OCI-LY3 (cell line): ENCODE measurements at regions not wholly inside any gene's neighbourhood (a gene's known extent, or its start where the extent isn't known, plus 50 kb on each side); places are given as distances from the start of the nearest gene placed in this dataset.

Experiments
- H2AFZ ChIP-seq: fragments of 200-600, 300-600 bp; shearing (Covaris generic); 2 replicates; pipeline ENCODE4 v1.6.0; 2014; ENCODE audit warnings: antibody characterized with exemption, low read depth, low read length
- H3K27ac ChIP-seq: fragments of 200-600, 300-600 bp; sonication (generic); 2 replicates; pipeline ENCODE4 v1.5.1; 2014; ENCODE audit warnings: mild to moderate bottlenecking, low read length, moderate library complexity, mixed read lengths
- H3K27me3 ChIP-seq: fragments of 200-600, 300-600 bp; sonication (generic); 2 replicates; pipeline ENCODE4 v1.6.1; 2014; ENCODE audit warnings: low read depth, low read length, mixed read lengths
- H3K36me3 ChIP-seq: fragments of 200-600, 300-600 bp; sonication (generic); replicated peaks from 2 replicates; pipeline ENCODE3; 2014; ENCODE audit warnings: low read depth, low read length, mixed read lengths
- H3K4me1 ChIP-seq: fragments of 300-600, 200-600 bp; sonication (generic); 2 replicates; pipeline ENCODE4 v1.6.1; 2014; ENCODE audit warnings: low read length, mixed read lengths
- H3K4me2 ChIP-seq: fragments of 200-600, 300-600 bp; sonication (generic); 2 replicates; pipeline ENCODE4 v1.6.1; 2014; ENCODE audit warnings: low read length, mixed read lengths
- H3K4me3 ChIP-seq: fragments of 300-600, 200-600 bp; sonication (generic); 2 replicates; pipeline ENCODE4 v1.5.1; 2014; ENCODE audit warnings: antibody characterized with exemption, mild to moderate bottlenecking, low read length, moderate library complexity
- H3K79me2 ChIP-seq: fragments of 300-600, 200-600 bp; shearing (Covaris generic); 2 replicates; pipeline ENCODE4 v1.6.1; 2014; ENCODE audit warnings: mild to moderate bottlenecking, low read length, mixed read lengths
- H3K9ac ChIP-seq: fragments of 300-600, 200-600 bp; shearing (Covaris generic); 2 replicates; pipeline ENCODE4 v1.6.0; 2014; ENCODE audit warnings: mild to moderate bottlenecking, low read length, moderate library complexity
- H3K9me3 ChIP-seq: fragments of 200-600, 300-600 bp; shearing (Covaris generic); 2 replicates; pipeline ENCODE4 v1.6.1; 2014; ENCODE audit warnings: low read length, mixed read lengths; ENCODE audit not compliant: insufficient read depth
- H4K20me1 ChIP-seq: fragments of 200-600, 300-600 bp; sonication (generic); 2 replicates; pipeline ENCODE4 v1.6.1; 2016; ENCODE audit warnings: low read length, mixed read lengths; ENCODE audit not compliant: insufficient read depth
- CTCF ChIP-seq: fragments of 200-600, 300-600 bp; sonication (generic); IDR thresholded peaks from 2 replicates; pipeline ENCODE4 v1.5.1; 2014; ENCODE audit warnings: antibody characterized with exemption, low read length, low read depth
- EZH2phosphoT487 ChIP-seq: fragments of 200-600 bp; shearing (Covaris generic); IDR thresholded peaks from 2 replicates; pipeline ENCODE4 v1.6.1; 2018; ENCODE audit warnings: antibody characterized with exemption, mixed run types, low read depth

- Histone ChIP-seq H3K9me3 (no peaks in the 10 kb centered on the region), H4K20me1 (no peaks in the 10 kb centered on the region), H3K4me3 (no peak overlapping the region), H3K79me2 (no peaks in the 10 kb centered on the region), H3K27ac (no peak overlapping the region), H3K27me3 (0 out of 2 replicates have a peak, but pooled peaks cover 4% of the 10 kb centered on the region), H3K9ac (no peak overlapping the region), H3K36me3 (no peaks in the 10 kb centered on the region), H3K4me1 (no peaks in the 10 kb centered on the region), H2AFZ (no peak overlapping the region), H3K4me2 (no peak overlapping the region)
- TF ChIP-seq EZH2phosphoT487 (no peak), CTCF (no peak)
Observed at GRCh38 chr2:18345848-18346247, 214.6 kb downstream of the RDH14 start.

- Histone ChIP-seq H3K27me3 (no peaks in the 10 kb centered on the region), H3K4me2 (no peak overlapping the region), H3K9ac (no peak overlapping the region), H2AFZ (no peak overlapping the region), H3K27ac (no peak overlapping the region), H3K4me3 (no peak overlapping the region), H3K4me1 (no peaks in the 10 kb centered on the region), H3K36me3 (no peaks in the 10 kb centered on the region), H3K9me3 (no peaks in the 10 kb centered on the region), H4K20me1 (no peaks in the 10 kb centered on the region), H3K79me2 (no peaks in the 10 kb centered on the region)
- TF ChIP-seq CTCF (no peak), EZH2phosphoT487 (no peak)
Observed at GRCh38 chr2:18342901-18343300, 217.6 kb downstream of the RDH14 start.

DNA sequence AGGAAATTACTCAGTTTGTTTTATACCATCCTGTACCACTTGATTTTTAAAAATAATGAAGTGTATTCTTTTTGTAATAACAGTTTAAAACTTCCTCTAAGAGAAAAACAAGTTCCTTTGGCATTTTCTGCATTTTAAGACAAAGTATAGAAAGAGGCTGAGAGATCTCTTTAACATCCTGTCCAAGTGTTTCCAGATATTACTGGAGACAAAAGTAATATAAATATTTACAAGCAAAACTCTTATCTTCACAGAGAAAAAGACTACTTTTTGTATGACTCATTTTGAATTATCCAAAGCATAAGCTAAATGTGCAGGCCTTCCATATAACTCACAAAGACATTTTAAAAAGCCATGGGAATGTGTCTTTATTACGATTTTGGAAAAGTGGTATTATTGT, 221.1 kb downstream of the RDH14 start:
- H3K9ac ChIP-seq, result no peak overlapping the region
- H2AFZ ChIP-seq, result no peak overlapping the region
- H3K4me3 ChIP-seq, result no peak overlapping the region
- TF ChIP-seq EZH2phosphoT487, result no peak
- no peak for TF ChIP-seq CTCF
- no peak overlapping the region for H3K4me2 ChIP-seq
- H3K27me3 ChIP-seq, result peaks cover 6% of the 10 kb centered on the region; the same call in 1 of the 2 replicates
- H4K20me1 ChIP-seq, result no peaks in the 10 kb centered on the region
- H3K36me3 ChIP-seq, result no peaks in the 10 kb centered on the region
- no peaks in the 10 kb centered on the region for H3K9me3 ChIP-seq
- no peak overlapping the region for H3K27ac ChIP-seq
- H3K79me2 ChIP-seq, result no peaks in the 10 kb centered on the region
- H3K4me1 ChIP-seq, result no peaks in the 10 kb centered on the region

DNA sequence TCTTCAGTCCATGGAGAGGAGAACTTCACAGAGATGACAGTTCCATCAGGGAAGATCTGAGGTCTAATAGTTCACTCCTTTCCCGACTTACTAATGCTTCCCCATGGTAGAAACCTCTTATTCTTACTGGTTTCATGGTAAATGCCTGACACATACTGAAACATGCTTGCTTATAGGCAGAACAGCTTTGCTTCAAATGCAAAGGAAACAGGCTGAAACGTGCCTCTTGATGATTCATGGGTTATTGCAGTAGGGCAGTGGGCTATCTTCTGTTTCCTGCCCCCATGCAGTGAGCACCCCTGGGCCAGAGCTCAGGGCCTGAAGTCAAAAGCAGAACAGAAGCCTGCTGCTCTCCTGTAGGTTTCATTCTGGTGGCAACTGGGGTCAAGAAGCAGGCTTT, 223.5 kb downstream of the RDH14 start:
- H3K4me3 ChIP-seq, result no peak overlapping the region
- TF ChIP-seq EZH2phosphoT487 (no peak), CTCF (no peak)
- H3K27me3 ChIP-seq, result peaks cover 10% of the 10 kb centered on the region; the same call in 1 of the 2 replicates
- H3K9me3 ChIP-seq, result no peaks in the 10 kb centered on the region
- H3K9ac ChIP-seq, result no peak overlapping the region
- H3K36me3 ChIP-seq, result no peaks in the 10 kb centered on the region
- no peak overlapping the region for H3K27ac ChIP-seq
- H2AFZ ChIP-seq, result no peak overlapping the region
- H3K4me1 ChIP-seq, result no peaks in the 10 kb centered on the region
- no peaks in the 10 kb centered on the region for H3K79me2 ChIP-seq
- H4K20me1 ChIP-seq, result no peaks in the 10 kb centered on the region
- no peak overlapping the region for H3K4me2 ChIP-seq
